AG09309 (cell line): ENCODE measurements at regions not wholly inside any gene's neighbourhood (a gene's known extent, or its start where the extent isn't known, plus 50 kb on each side); places are given as distances from the start of the nearest gene placed in this dataset.

Experiments
- DNase-seq: peaks from one replicate; pipeline ENCODE4 v3.0.0-alpha.2; 2010; ENCODE audit warnings: low read depth
- H3K4me3 ChIP-seq: 2 replicates; pipeline ENCODE4 v1.5.1; 2011; ENCODE audit warnings: mild to moderate bottlenecking, low read depth, low read length, moderate library complexity; ENCODE audit not compliant: control insufficient read depth
- TF ChIP-seq, protein P1 (sequence below): IDR thresholded peaks from 2 replicates; pipeline ENCODE4 v1.5.1; 2011; ENCODE audit warnings: mild to moderate bottlenecking, low read depth, low read length, inconsistent platforms; ENCODE audit not compliant: insufficient read depth, control insufficient read depth; ENCODE audit errors: missing control alignments

DNA sequence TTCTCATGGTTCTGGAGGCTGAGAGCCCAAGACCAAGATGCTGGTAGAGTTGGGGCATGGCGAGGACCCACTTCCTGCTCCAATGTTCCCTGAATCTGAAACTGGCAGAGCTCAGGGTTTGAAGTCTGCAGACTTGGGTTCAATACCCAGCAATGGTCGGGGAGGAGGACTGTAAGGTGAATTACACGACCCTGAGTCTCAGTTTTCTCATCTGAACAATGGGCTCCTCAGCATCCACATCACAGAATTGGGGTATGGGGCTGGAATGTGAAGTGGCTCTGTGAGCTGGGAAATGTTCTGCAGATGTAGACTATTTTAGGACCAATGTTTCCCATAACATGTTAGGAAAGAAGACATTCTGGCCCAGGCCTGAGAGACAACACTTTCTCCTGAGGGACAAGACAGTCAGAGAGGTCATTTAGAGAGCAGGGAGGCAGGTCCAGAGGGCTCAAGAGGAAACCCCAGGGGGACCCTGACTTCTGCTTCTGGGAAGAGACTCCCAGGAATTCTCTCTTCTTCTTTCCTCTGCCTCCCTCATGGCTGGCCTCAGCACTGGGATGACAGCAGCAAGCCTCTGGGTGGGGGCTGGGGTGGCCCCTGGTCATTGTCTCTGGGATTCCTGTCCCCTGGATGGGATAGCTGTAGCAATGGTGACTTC lies 141.3 kb upstream of the PMEPA1 start:
- TF ChIP-seq, protein P1, sequence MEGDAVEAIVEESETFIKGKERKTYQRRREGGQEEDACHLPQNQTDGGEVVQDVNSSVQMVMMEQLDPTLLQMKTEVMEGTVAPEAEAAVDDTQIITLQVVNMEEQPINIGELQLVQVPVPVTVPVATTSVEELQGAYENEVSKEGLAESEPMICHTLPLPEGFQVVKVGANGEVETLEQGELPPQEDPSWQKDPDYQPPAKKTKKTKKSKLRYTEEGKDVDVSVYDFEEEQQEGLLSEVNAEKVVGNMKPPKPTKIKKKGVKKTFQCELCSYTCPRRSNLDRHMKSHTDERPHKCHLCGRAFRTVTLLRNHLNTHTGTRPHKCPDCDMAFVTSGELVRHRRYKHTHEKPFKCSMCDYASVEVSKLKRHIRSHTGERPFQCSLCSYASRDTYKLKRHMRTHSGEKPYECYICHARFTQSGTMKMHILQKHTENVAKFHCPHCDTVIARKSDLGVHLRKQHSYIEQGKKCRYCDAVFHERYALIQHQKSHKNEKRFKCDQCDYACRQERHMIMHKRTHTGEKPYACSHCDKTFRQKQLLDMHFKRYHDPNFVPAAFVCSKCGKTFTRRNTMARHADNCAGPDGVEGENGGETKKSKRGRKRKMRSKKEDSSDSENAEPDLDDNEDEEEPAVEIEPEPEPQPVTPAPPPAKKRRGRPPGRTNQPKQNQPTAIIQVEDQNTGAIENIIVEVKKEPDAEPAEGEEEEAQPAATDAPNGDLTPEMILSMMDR = no peak
- DNase-seq = no peak
- H3K4me3 ChIP-seq = no peak overlapping the region

DNA sequence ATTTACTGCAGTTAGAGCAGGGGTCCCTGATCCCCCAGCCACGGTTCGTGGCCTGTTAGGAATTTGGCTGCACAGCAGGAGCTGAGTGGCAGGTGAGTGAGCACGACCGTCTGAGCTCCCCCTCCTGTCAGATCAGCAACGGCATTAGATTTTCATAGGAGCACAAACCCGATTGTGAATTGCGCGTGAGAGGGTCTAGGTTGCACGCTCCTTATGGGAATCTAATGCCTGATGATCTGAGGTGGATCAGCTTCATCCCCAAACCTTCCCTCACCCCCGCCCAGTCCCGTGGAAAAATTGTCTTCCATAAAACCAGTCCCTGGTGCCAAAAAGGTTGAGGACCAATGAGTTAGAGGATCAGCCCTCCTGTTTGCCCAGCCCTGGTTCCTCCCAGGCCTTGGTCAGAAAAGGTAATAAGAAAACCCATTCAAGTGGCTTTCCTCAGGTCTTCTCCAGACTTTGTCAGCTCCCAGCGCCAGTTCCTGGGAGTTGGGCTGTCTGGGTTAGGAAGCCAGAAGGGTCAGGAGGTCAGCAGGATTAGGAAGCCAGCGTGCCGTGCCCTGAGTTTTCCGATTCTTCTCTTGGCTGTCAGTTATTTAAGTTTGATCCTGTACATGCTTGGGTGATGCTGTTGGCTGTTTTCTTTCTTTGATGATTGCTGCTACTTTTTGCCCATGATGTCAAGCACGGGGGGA lies 139.9 kb upstream of the PMEPA1 start:
- no peak overlapping the region for H3K4me3 ChIP-seq
- DNase-seq = no peak
- TF ChIP-seq, protein P1 = no peak

DNA sequence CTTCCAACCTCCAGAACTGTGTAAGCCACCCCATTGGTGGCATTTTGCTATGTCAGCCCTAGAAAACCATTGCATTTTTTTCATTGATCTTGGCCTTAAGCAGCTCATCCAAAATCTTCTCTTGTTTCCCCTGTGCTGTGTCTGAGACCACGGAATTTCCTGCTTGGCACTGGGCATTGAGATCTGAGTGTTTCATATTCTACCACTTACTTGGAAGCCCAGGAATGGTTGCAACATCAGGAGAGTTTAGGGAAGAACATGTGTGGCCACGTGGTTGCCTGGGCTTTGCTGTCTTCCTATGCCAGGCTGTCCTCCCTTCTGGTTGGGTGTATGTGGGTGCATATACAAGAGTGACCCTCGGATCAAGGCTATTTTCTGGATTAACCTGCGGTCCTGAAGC lies 139.3 kb upstream of the PMEPA1 start:
- peak; percentile 40 for DNase-seq
- no peak overlapping the region for H3K4me3 ChIP-seq
- TF ChIP-seq, protein P1 = no peak

DNA sequence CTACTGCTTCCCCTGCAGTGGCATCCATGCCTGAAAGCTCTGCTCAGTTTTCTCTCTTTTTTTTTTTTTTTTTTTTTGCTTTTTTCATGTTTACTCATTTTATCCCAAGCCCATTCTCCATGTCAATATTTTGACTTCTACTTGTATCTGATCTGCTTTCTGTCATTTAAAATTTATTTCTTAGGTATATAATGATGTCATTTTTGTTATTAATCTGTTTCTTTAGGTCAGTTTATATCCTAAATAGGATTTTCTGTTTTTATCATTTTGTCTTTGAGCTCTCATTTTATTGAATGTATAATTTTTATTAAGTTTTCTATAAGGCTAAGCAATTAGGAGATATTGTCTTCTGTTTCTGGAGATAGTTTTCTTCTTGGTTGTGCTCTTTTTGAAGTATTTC lies 138.5 kb upstream of the PMEPA1 start:
- TF ChIP-seq, protein P1 = no peak
- DNase-seq = no peak
- H3K4me3 ChIP-seq = no peak overlapping the region

DNA sequence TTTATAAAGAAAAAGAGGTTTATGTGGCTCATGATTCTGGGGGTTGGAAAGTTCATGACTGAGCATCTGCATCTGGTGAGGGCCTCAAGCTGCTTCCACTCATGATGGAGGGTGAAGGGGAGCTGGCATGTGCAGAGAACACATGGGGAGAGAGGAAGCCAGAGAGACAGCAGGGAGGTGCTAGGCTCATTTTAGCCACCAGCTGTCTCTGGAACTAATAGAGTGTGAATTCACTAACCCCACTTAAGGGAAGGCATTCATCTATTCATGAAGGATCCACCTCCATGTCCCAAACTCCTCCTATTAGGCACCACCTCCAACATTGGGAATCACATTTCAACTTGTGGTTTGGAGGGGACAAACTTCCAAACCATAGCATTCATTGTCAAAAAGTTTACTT lies 137.3 kb upstream of the PMEPA1 start:
- TF ChIP-seq, protein P1 = no peak
- DNase-seq = no peak
- no peak overlapping the region for H3K4me3 ChIP-seq

DNA sequence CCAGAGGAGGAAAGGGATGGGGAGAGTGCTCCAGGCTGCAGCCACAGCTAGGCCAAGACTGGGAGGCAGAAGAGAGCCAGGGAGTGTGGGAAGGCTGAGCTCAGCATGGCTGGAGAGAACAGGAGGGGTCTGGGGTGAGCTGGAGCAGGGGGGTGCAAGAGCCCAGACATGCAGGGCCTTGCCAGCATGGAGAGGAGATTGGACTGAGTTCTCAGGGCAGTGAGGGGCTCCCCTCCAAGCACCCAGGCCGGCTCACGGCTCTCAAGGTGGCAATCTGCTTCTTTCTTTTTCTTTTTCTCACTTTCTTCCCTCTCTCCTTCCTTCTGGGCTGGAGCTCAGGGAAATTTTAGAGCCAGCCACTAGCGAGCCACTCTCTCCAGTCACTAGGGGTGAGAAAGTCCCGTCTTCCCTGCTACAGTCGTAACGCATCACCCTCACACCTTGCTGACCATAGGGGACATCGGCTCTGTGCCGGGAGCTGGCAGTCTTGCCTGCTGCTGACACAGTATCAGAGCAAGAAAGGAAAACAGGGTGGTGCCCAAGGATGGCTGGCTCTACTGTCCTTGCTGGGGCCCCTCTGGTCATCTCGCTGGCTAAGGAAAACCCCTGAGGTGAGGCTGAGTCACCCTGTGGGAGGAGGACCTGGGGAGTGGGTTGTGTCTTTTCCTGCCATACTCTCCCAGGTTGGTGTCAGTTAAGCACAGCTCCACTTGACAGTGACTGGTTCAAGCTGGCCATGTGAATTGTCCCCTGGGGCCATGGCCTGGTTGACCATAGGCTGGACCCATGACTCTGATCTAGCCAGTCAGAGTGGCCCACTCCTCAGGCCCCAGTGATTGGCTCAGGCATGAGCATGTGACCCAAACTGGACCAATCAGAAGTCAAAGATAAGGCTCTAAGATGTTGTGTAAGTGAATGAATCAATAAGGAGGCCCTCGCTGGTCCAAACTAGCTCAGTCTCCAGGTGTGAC lies 135.1 kb upstream of the PMEPA1 start:
- TF ChIP-seq, protein P1 = no peak
- DNase-seq = no peak
- no peak overlapping the region for H3K4me3 ChIP-seq
